ENCODE measurements at regions not wholly inside any gene's neighbourhood (a gene's known extent, or its start where the extent isn't known, plus 50 kb on each side); places are given as distances from the start of the nearest gene placed in this dataset.

DNA sequence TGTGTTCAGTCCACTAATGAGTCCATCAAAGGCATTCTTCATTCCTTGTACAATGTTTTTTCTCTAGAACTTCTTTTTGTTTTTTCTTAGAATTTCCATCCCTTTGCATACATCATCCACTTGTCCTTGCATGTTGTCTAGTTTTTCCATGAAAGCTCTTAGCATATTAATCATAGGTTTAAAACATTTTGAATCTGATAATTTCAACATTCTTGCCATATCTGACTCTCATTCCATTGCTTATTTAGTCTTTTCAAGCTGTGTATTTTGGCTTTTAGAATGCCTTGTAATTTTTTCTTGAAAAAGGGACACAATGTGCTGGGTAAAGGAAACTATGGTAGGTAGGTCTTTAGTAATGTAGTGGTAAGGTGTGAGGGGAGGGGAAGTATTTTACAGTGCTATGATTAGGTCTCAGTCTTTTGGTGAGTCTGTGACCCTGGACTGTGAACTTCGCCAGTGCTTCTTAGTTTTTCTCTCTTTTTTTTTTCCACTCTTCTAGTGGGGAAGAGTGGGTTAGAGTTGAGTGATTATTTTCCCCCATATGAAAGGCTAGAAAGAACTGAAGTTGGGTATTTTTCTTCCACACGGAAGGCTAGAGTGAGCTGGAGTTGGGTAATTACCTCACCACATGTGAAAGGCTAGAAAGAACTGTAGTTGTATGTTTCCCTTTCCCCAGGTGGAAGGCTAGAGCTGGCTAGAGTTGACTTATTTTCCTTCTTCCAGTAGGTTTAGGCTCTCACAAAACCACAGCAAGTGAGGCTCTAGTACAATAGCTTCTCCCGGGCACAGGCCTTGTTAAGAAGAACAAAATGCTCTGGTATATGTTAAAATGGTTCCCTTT is 172.1 kb downstream of the SNX18 start:
- DNase-seq (ENCODE audit: low spot score): no peak

DNA sequence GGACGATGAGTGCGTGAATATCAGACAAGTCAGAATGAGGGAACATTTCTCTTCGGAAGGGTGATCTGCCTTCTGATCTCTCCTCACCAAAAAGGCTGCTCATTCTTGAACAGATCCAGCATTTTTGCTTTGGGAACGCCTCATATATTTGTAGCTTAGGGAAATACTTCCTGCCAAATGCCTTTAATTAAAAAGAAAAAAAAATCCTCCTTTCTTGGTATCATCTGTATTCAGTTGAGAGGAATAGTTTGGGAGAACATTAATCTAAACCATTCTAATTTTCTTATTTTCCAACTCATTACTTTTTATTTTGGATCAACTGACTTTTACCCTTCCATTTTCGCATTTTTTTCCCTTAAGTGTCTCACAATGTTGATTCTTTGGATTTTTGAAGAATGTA is 163.4 kb downstream of the SNX18 start:
- DNase-seq (ENCODE audit: low spot score): no peak

DNA sequence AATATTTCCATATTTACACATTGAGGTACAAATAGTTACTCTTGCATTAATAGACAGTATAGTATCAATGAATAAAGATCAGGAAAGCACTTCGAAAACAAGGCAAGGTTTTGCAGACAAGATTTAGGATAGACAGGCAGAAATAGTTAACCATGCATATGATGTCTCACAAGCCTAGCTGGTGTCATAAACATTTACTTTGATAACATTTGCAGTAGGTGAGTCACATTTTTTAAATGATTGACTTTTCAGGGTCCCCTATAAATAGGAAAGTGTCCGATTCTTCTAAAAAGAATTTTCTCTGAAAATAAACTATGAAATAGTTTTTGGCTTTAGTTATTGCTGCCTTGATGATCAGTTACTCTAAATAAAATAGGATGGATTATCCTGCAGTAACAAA is 162.1 kb downstream of the SNX18 start:
- DNase-seq (ENCODE audit: low spot score): no peak

DNA sequence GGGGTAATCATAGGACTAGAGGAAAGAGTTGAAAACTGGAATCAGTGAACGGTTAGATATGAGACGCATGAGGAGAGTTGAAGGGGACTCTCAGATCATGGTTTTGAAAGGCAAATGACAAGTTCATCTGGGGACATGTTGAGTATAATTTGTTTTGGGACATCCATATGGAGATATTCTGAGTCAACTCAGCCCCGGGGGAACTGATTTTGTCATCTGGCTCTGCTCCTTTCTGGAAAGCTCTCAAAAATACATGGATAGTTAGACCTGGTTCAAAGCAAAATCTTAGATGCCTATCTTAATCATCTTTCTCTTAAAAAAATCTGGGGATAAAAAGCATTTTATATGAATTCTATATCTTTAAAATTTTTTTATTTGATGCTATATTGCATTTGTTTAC is 161.2 kb downstream of the SNX18 start:
- DNase-seq (ENCODE audit: low spot score): no peak

DNA sequence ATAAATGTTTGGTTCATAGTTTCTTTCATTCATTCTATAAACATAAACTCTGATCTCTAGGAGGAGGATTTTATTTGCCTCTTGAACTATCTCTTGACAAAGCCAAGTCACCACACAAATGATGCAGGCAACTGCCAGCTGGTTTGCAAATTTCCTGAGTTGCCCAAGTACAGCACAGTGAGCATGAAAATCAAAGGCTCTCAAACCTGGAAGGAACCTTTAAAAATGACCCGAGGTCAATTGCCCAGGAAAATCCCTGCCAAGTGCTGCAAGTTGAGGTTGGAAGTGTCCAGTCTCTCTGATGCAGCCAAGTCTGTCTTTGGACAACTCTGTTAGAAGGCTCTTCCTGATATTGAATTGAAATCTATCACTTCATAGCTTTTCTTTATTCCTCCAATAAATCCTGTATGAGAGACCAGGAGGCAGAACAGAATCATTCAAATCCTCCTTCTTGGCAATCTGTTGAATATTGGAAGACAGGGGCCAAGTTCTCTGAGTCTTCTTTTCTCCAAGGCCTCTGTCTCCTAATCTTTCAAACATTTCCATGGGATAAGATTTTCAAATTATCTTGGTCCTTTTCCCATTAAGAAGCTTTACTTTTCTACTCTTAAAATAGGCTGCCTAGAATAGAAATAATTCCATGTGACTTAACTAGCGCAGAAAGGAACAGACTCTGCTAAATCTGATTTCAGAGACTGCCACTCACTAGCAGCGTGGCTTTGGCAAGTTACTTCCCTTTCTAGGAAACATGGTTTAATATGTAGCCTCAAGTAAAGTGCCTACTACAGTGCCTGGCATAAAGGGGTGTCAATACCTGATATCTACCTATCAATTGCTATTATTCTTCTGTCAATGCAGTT is 159.2 kb downstream of the SNX18 start:
- no peak for DNase-seq (ENCODE audit: low spot score)

DNA sequence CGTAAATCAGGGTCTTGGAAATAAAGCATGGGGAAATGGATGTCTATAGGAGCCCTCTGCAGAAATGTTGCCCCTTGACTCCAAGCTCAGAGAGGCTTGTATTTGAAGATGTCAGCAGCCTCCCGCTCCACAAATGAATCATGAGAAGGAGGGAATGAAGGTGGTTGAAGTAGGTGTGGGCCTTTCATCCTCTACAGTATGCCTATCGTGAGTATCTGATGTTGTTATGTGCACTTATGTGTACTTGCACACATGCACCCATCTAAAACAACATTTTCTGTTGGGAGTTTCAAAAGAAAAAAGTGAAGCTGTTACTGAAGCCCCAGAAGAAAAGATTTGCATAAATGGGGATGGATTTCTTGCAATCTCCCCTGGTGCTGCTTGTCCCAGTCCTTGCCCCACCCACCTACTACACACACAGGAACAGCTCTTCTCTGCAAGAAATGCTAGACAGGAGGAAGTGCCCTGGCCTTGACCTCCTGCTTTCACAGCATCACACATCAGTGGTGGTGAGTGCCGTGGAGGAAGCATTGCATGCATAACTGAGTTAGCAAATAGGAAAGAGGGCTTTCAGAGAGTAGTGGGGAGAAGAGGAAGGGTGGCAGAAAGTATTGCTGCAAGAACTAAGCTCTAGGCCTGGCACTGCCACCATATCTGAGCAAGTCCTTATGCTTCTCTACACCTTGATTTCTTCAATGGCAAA is 156.1 kb downstream of the SNX18 start:
- no peak for DNase-seq (ENCODE audit: low spot score)

DNA sequence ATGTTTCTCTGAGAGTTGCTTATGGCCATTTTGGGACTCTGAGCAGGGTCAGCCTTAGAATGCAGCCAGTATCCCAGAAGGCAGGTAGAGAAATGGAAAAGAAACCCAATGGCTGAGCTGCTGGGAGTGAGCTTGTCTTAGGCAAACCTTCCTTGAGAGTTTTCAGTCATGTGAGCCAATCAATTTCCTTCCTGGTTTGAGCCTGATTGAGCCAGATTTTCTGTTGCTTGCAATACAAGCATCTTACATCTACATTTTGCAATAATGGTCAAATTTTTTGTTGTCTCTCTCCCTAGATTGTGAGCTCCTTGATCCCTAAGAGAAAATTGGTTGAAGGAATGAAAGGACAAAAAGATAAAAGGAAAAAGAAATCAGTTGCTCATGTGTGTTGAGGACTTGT is 155.3 kb downstream of the SNX18 start:
- DNase-seq (ENCODE audit: low spot score): no peak

DNA sequence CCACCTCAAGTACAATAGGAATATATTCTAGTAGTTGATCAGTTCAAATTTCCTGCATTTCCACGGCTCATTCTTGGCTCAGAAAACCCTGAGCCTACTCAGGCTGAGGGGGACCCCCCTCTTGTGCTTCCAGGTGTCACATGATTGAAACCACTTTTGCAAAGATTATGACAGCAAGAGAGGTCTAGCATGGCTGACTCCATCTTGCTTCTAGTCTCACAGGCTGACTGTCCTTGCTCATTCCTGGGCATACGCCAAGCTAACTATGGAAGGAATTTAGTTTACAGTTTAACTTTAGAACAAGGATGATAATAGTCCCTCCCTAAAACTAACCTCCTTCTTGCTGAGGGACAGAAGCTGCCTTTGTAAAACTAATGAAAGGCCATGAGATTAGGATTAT is 154.1 kb downstream of the SNX18 start:
- no peak for DNase-seq (ENCODE audit: low spot score)

DNA sequence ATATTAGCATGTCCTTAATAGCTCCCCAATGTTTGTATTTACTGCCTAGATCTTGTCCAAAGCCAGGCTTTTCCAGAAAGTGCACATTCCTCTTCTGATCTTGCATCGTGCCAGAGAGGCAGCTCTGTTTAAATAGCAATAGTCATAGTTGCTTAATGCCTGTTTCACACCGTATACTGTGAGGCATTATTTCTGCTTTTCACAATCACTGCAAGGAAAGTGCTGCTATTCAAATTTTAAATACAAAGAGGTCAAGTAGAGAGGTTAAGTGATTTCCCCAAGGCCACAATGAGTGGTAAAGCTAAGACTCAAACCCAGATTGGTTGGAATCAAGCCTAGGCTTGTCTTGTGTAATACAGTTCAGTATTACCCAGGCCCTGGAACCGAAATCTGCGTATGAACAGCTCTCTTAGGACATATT is 153.6 kb downstream of the SNX18 start:
- DNase-seq (ENCODE audit: low spot score): no peak

DNA sequence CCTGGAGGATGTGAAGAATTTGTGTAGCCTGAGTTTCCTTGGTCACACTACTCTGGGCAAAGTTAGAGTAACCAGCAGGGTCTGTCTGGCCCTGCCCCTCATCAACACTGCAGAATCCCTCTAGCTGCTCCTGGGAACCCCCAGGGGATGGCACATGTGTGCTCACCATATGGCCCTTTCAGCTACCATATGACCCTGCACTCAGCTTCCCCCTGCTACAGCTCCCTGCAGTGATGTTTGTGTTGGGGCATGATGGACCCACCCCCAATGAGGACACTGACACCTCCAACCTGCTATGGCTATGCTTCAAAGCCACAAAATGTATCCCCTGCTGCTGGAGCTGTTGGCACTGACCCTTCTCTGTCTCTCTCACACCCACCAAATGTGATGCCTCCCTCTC is 152.7 kb downstream of the SNX18 start:
- no peak for DNase-seq (ENCODE audit: low spot score)

DNA sequence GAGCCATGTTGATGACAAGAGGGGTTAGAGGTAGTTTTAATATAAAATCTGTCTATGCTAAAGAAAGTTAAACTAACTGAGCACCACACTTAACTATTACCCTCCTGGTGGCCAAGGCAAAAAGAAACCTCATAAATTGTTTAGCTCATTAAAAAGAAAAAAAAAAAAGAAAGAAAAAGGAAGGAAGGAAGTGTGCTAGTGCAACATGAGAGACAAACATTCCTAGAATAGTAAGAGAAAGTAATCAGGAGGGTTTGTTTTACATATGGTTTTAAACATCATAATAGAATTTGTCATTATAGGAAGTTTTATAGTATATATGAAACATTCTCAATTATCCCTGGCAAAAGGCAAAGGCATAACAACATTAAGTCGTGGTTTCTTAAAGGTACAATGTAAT is 152.3 kb downstream of the SNX18 start:
- DNase-seq (ENCODE audit: low spot score): no peak

DNA sequence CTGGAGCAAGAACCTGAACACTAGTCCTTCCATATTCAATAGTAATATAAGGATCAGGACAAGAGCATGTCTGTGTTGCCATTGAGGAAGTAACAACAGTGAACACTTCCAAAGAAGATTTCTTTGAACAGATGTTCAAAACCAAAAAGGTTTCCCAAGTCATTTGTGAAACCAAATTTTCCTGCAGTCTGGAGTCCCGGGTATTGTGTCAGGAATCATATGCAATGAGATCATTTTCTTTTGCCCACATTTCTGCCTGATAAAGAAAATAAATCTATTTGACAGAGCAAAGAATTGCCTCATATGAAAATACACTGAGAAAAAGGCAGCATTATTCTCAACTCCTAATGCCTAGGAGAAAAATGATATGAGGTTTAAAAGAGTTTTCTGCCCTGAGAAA is 151.7 kb downstream of the SNX18 start:
- DNase-seq (ENCODE audit: low spot score): no peak

DNA sequence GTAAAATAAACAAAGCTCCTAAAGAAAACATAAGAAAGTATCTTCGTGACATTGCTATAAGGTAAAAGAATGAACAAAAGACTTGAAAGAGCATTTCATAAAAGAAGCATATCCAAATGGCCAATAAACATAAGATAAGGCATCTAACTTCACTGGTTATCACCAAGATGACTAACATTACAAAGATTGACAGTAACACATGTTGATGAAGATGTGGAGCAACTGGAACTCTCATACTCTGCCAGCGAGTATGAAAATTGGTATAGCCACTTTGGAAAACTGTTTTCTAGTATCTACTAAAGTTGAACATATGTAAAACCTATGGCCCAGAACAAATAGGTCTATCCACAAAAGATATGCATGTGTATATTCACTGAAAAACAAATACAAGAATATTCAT is 150.5 kb downstream of the SNX18 start:
- DNase-seq (ENCODE audit: low spot score): no peak

DNA sequence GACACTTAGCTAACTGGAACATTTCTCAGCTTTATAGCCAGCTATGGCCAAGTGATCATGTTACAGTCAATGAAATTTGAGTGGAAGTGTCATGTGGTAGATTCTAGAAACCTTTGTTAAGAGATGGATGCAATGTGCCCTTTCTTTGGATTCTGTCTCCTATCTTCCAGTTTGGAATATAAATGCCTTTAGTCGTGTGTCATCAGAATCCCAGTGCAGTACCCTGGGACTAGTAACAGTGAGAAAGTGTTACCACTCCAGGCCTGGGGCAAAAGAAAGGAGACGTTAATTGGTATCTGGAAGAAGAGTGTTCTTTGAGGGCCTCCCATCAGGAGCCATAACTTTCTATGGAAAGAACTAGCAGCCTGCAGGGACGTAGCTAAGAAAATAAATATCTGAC is 149.6 kb downstream of the SNX18 start:
- no peak for DNase-seq (ENCODE audit: low spot score)

DNA sequence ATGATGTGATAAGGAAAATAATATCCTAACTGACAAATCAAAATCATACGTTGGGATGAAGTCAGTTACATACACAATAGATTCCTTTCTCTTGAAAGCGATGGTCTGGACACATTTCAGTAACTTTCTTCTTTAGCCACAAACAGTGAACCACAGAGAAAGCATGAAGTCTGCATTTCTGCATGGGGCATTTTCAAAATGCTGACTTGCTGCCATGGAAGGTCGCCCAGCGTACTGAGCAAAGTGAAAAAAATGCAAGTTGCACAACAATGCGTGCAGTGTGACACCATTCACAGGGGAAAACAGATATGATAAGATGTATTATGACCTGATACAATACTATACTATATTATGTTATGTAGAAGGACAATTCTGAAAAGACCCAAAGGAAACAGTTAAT is 146.3 kb downstream of the SNX18 start:
- DNase-seq (ENCODE audit: low spot score): no peak

DNA sequence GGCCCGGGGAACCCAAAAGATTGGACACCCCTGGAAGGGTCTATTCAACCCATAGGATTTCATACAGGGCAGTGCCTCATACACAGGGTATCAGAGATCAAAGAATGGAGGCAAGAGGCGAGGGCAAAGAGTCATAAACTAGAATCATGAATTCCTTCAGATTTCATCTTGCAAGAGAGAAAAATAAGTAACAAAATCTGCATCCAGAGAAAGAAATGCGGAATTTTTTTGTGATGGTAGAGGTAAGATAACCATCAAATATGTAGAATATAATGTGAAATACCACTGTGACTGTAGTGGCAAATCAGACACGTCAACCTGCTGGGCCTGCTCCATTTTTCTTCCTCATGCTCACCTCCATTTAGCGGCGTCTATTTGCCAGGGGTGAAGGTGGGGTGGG is 143.6 kb downstream of the SNX18 start:
- DNase-seq (ENCODE audit: low spot score): no peak

DNA sequence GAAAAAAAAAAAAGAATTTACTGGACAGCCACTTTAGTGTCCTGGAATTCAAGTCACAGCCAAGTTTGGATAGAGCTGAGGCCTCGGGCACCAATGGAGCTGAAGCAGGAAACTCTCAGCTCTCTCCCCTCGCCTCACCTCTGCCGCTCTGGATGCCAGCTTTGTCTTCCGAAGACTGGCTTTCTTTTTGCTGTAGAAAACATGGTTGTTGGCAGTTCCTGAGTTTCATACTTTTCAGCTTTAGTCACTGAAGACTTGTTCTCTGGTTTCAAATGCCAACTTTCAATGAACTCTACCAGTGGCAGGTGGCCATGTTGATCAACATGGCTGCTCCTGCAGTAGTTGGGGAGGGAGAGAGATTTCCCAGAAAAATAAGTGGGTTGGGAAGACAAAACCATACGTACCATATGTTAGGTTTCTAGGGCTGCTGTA is 142.2 kb downstream of the SNX18 start:
- DNase-seq (ENCODE audit: low spot score): no peak

DNA sequence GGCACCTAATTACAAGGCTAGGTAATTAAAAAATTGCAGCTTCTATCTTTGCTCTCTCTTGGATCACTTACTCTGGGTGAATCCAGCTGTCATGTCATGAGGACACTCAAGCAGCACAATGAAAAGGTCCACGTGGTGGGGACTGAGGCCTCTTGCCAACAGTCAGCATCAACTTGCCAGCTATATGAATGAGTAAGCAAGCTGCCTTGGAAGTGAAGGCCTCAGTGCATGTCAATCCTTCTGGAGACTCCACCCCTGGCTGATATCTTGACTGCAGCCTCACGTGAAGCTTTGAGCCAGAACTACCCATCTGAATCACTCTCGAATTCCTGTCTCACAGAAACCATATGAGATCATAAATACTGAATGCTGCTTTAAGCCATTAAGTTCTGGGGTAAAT is 140.5 kb downstream of the SNX18 start:
- DNase-seq (ENCODE audit: low spot score): no peak

DNA sequence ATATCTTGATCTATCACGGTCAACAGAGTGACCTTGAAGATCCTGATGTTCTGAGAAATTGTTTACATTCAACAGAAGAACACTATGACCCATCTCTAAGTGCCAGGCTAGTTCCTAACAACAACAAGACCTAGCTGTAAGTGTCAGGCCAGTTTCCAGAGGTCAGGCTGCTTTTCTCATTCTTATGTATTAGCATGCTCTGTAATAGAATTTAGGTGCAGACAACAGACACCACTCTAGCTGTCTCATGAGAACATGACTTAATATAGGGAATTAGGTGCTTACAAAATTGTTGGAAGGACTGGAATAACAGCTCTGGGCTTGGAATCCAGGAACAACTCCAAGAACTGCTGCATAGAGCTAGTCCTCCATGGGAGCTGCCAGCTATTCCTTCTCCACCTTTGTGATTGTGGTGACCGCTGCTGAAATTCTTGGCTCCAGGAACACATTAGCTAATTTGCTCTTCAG is 138.7 kb downstream of the SNX18 start:
- DNase-seq (ENCODE audit: low spot score): no peak

DNA sequence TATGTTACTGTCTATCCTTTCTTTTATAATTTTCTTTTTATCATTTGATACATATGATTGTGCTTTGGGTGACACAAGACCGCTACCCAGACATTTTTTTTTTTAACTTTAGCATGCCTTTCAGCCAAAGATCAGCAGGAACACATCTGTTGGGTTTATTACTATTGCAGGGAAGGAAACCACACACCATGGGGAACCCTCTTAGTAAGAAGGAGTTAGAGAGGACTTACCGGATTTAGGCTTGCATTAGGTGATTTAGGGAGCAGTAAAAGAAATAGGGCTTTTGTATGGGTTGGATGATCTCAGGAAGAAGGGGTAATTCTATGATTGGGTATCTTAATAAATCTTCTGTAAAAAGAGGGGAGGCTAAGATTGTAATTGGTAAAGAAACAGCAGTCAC is 138.2 kb downstream of the SNX18 start:
- no peak for DNase-seq (ENCODE audit: low spot score)

DNA sequence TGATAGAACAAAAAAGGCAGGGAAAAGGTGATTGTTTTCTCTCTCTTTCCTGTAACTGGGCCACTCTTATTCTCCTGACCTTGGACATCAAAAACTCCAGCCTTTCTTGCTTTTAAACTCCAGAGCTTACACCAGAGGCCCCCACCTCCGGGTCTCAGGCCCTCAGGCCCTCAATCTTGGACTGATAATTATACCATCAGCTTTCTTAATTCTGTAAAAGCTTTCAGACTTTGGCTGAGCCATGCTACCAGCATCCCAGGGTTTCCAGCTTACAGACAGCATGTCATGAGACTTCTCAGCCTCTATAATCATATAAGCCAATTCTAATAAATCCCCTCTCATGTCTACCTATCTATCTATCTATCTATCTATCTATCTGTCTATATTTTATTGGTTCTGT is 137.7 kb downstream of the SNX18 start:
- DNase-seq (ENCODE audit: low spot score): no peak

DNA sequence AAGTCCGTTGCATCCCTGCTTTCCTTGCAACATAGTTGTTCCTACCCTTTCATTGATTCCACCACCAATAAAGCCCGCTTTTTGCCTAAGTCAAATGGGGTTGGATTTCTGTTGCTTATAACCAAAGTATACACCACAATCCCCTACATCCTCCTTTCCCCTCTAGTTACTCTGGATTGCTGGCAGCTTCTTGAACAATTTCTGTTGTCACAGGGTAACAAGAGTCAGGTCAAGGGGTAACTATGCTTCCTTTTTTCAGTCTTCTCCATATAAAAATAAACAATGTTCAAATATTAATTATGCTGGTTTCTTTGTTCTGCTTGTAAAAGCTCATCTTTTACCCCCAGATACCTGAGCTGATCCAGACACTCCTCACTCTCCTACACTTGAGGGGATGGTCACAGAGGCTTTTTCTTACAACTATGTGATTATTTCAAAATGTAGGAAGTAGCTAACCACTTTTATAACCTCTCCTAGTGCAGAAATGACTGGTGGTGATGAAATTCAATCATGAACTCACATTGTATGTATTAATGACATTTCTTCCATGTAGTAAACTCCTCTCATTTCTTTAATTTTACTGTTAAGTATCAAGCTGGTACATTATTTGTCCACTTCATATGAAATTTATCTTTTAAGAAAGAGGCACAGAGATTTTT is 136.5 kb downstream of the SNX18 start:
- DNase-seq (ENCODE audit: low spot score): no peak
